Upper lobe of left lung (tissue), 6 donors: ENCODE measurements at regions not wholly inside any gene's neighbourhood (a gene's known extent, or its start where the extent isn't known, plus 50 kb on each side); places are given as distances from the start of the nearest gene placed in this dataset.
"Not testable (repeated sequence)": the region's sequence is repeated elsewhere in the genome, so short reads cannot be mapped to it uniquely, and the experiment has no call there.

Source experiments
- ATAC-seq, 2 donors: fragments of 200-7000 bp; cut with Tn5 transposase; one replicate each; pipeline ENCODE4 v1.9.1; 2022; ENCODE audit warnings: mild to moderate bottlenecking in 2 of 2, moderate library complexity in 2 of 2; ENCODE audit not compliant: low FRiP score in 2 of 2
- DNase-seq, 2 donors: peaks; one replicate each; pipeline ENCODE4 v3.0.0-alpha.2; 2019 to 2020
- H3K27ac ChIP-seq, 4 donors: fragments of 200-600 bp; sonication (generic); one replicate each; pipeline ENCODE4 v1.5.1; 2016 to 2019
- H3K27me3 ChIP-seq, 4 donors: fragments of 200-600 bp; sonication (generic); one replicate each; pipeline ENCODE4 v1.5.1; 2017 to 2019
- H3K36me3 ChIP-seq, 4 donors: fragments of 200-600 bp; sonication (generic); one replicate each; pipeline ENCODE4 v1.5.1; 2016 to 2019
- H3K4me1 ChIP-seq, 4 donors: fragments of 200-600 bp; sonication (generic); one replicate each; pipeline ENCODE4 v1.5.1; 2018 to 2019
- H3K4me3 ChIP-seq, 4 donors: fragments of 200-600 bp; sonication (generic); one replicate each; pipeline ENCODE4 v1.5.1; 2017 to 2019; ENCODE audit warnings: mild to moderate bottlenecking in 2 of 4, moderate library complexity in 1 of 4
- H3K9me3 ChIP-seq, 4 donors: fragments of 200-600 bp; sonication (generic); one replicate each; pipeline ENCODE4 v1.5.1; 2018 to 2019
- EP300 ChIP-seq, 4 donors: sonication (generic); formaldehyde crosslinking; IDR thresholded peaks; one replicate each; pipeline ENCODE4 v1.5.1; 2017; ENCODE audit warnings: antibody characterized with exemption in 4 of 4, control low read depth in 2 of 4
- POLR2A ChIP-seq, 4 donors: fragments of 450-650 bp; IDR thresholded peaks; one replicate each; pipeline ENCODE4 v1.5.1; 2016 to 2017; ENCODE audit warnings: antibody characterized with exemption in 4 of 4, mild to moderate bottlenecking in 2 of 4
- POLR2AphosphoS5 ChIP-seq, 2 donors: sonication (generic); formaldehyde crosslinking; IDR thresholded peaks; one replicate each; pipeline ENCODE4 v1.5.1; 2017; ENCODE audit warnings: antibody characterized with exemption in 2 of 2
- WGBS, 2 donors: methylation state at CpG; one replicate each; pipeline ENCODE4 v1.1.5; 2017 to 2018; 5-methylcytosine and 5-hydroxymethylcytosine counted together
- TF ChIP-seq, protein P1 (sequence below), 6 experiments: fragments of 450-650 bp in 4 of 6; fragments of 200-600 bp in 2 of 6; sonication (generic) in 2 of 6; IDR thresholded peaks; one replicate each; pipeline ENCODE4 v1.5.1; 2016 to 2019; ENCODE audit warnings: antibody characterized with exemption in 6 of 6
- donor health status: DM: no; HTN: no; CAD: no; lungs with moderate emphysema.
- donor health status: DM: no; HTN: yes; CAD: no; lungs with severe emphysema.

DNA sequence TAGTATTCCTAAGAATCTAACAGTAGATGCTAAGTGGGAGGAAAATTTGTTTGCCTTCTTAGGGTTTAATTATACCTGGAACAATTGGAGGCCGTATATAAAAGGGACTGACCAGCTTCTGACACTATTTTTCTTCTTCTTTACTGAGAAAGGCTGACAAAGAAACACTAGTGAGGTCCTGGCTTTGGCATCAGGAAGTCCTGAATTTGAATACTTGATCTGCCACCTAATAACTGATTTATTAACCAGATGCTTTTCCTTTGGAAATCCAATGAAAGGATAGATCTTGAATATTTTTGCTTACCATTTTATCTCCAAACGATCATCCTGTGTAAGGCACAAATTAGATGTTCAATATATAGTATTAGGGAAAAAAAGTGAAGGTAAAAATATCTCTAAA lies 382.5 kb downstream of the CENPW start:
- no peak for DNase-seq
- no peak for TF ChIP-seq EP300 (IDR thresholded peaks at IDR 0.05)
- no peak for TF ChIP-seq POLR2AphosphoS5 (IDR thresholded peaks at IDR 0.05)
- TF ChIP-seq, protein P1, sequence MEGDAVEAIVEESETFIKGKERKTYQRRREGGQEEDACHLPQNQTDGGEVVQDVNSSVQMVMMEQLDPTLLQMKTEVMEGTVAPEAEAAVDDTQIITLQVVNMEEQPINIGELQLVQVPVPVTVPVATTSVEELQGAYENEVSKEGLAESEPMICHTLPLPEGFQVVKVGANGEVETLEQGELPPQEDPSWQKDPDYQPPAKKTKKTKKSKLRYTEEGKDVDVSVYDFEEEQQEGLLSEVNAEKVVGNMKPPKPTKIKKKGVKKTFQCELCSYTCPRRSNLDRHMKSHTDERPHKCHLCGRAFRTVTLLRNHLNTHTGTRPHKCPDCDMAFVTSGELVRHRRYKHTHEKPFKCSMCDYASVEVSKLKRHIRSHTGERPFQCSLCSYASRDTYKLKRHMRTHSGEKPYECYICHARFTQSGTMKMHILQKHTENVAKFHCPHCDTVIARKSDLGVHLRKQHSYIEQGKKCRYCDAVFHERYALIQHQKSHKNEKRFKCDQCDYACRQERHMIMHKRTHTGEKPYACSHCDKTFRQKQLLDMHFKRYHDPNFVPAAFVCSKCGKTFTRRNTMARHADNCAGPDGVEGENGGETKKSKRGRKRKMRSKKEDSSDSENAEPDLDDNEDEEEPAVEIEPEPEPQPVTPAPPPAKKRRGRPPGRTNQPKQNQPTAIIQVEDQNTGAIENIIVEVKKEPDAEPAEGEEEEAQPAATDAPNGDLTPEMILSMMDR (IDR thresholded peaks at IDR 0.05) = no peak
- no peak for TF ChIP-seq POLR2A (IDR thresholded peaks at IDR 0.05)
- Histone ChIP-seq H3K36me3 (no peaks in the 10 kb centered on the region), H3K9me3 (peaks cover 0 to 9% (median 0%) of the 10 kb centered on the region in 4 donors), H3K4me1 (no peaks in the 10 kb centered on the region), H3K27ac (no peak overlapping the region), H3K4me3 (no peak overlapping the region), H3K27me3 (no peaks in the 10 kb centered on the region)
- no peak for ATAC-seq
- WGBS, 2 donors = 75 to 82% methylated on average over 2 of the region's 2 CpGs

- Histone ChIP-seq H3K4me3 (no peak overlapping the region), H3K9me3 (peaks cover 0 to 9% (median 2%) of the 10 kb centered on the region in 4 donors), H3K4me1 (no peaks in the 10 kb centered on the region), H3K27ac (no peak overlapping the region), H3K27me3 (no peaks in the 10 kb centered on the region), H3K36me3 (no peaks in the 10 kb centered on the region)
- ATAC-seq (no peak), DNase-seq (peak in 1 of 2 donors; percentile 17)
- WGBS, 2 donors = 93% methylated on average over 10 of the region's 10 CpGs
- TF ChIP-seq EP300 (IDR thresholded peaks at IDR 0.05) (no peak), POLR2AphosphoS5 (IDR thresholded peaks at IDR 0.05) (no peak), POLR2A (IDR thresholded peaks at IDR 0.05) (no peak)
- TF ChIP-seq, protein P1 (IDR thresholded peaks at IDR 0.05) = no peak
Measured at GRCh38 chr6:126723541-126724170, 383.7 kb downstream of the CENPW start.

DNA sequence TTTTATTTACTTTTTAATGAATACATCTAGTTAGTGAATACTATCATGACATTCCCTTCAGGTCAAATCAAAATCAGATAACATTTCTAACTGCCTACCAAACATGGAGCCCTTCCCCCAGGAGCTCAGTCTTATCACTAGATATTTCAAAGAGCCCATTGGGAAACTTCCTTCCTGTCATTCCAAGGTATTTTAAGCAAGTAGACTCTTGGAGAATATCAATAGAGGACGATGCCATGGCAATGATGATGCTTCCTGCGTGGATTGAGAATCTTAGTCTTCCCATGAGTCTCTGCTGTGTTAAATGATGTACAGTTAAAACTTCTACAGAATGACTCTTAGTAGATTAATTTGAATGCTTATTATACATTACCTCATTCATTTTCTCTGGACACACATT lies 384.9 kb downstream of the CENPW start:
- Histone ChIP-seq H3K27ac (no peak overlapping the region), H3K27me3 (no peaks in the 10 kb centered on the region), H3K9me3 (peaks cover 0 to 9% (median 2%) of the 10 kb centered on the region in 4 donors), H3K4me3 (no peak overlapping the region), H3K4me1 (no peaks in the 10 kb centered on the region), H3K36me3 (no peaks in the 10 kb centered on the region)
- TF ChIP-seq EP300 (IDR thresholded peaks at IDR 0.05) (no peak), POLR2A (IDR thresholded peaks at IDR 0.05) (no peak), POLR2AphosphoS5 (IDR thresholded peaks at IDR 0.05) (no peak)
- TF ChIP-seq, protein P1 (IDR thresholded peaks at IDR 0.05) = no peak
- no peak for DNase-seq
- 49 to 68% methylated on average over 2 of the region's 2 CpGs for WGBS, 2 donors
- ATAC-seq = no peak

- not testable (repeated sequence) for H3K9me3 ChIP-seq, H3K4me1 ChIP-seq, H3K4me3 ChIP-seq, H3K36me3 ChIP-seq, H3K27me3 ChIP-seq, ATAC-seq, H3K27ac ChIP-seq
- 75 to 85% methylated on average over 5 to 7 of the region's 7 CpGs for whole genome bisulfite sequencing, 2 donors
- peak in 1 of 2 donors; percentile 17 for DNase-seq
Measured at GRCh38 chr6:126726454-126726853, 386.5 kb downstream of the CENPW start.

DNA sequence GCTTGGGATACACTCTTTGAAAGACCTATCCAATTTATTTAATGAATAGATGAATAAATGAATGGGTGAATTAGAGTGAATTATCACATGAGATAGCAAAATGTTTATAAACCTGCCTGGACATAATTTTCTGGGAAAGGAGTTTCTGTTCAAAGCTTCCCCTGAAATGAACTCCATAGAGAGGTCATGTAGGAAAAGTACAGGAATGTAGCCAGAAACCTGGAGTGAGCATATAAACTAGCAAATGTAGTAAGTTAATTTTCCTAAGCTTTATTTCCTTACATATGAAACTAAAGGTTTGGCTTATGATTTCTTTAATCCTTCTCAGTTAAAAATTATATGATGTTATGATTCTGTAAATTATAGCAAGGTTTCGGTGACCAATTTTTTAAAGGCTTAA lies 380.3 kb upstream of the RSPO3 start:
- ATAC-seq (no peak), DNase-seq (no peak)
- Histone ChIP-seq H3K4me1 (no peaks in the 10 kb centered on the region), H3K27ac (no peak overlapping the region), H3K4me3 (no peak overlapping the region), H3K36me3 (no peaks in the 10 kb centered on the region), H3K9me3 (no peaks in the 10 kb centered on the region), H3K27me3 (no peaks in the 10 kb centered on the region)
- 81 to 94% methylated on average over 1 of the region's 1 CpG for WGBS, 2 donors
- TF ChIP-seq POLR2AphosphoS5 (IDR thresholded peaks at IDR 0.05) (no peak), EP300 (IDR thresholded peaks at IDR 0.05) (no peak), POLR2A (IDR thresholded peaks at IDR 0.05) (no peak)
- TF ChIP-seq, protein P1 (IDR thresholded peaks at IDR 0.05) = no peak
